IPS-15b (cell line): ENCODE measurements at regions not wholly inside any gene's neighbourhood (a gene's known extent, or its start where the extent isn't known, plus 50 kb on each side); places are given as distances from the start of the nearest gene placed in this dataset.

ENCODE experiments used
- H3K27me3 ChIP-seq: one replicate; pipeline ENCODE4 v1.6.1; 2013; ENCODE audit warnings: low read length; ENCODE audit not compliant: control insufficient read depth, insufficient read depth
- H3K36me3 ChIP-seq: one replicate; pipeline ENCODE4 v1.6.1; 2013; ENCODE audit warnings: low read length; ENCODE audit not compliant: control insufficient read depth, insufficient read depth
- H3K4me1 ChIP-seq: one replicate; pipeline ENCODE4 v1.6.1; 2013; ENCODE audit warnings: mild to moderate bottlenecking, low read length; ENCODE audit not compliant: control insufficient read depth, insufficient read depth
- H3K4me3 ChIP-seq: one replicate; pipeline ENCODE4 v1.5.1; 2013; ENCODE audit warnings: low read depth, low read length
- H3K9ac ChIP-seq: one replicate; pipeline ENCODE4 v1.6.1; 2013; ENCODE audit warnings: low read depth, mild to moderate bottlenecking, low read length
- H3K9me3 ChIP-seq: one replicate; pipeline ENCODE4 v1.6.1; 2013; ENCODE audit warnings: mild to moderate bottlenecking, low read length; ENCODE audit not compliant: control insufficient read depth, insufficient read depth

GRCh38 chr2:147030966-147031720 is 813.7 kb upstream of the ACVR2A start:
- Histone ChIP-seq H3K36me3 (no peaks in the 10 kb centered on the region), H3K4me1 (peaks cover 10% of the 10 kb centered on the region), H3K4me3 (no peak overlapping the region), H3K27me3 (no peaks in the 10 kb centered on the region), H3K9ac (no peak overlapping the region), H3K9me3 (no peaks in the 10 kb centered on the region)

DNA sequence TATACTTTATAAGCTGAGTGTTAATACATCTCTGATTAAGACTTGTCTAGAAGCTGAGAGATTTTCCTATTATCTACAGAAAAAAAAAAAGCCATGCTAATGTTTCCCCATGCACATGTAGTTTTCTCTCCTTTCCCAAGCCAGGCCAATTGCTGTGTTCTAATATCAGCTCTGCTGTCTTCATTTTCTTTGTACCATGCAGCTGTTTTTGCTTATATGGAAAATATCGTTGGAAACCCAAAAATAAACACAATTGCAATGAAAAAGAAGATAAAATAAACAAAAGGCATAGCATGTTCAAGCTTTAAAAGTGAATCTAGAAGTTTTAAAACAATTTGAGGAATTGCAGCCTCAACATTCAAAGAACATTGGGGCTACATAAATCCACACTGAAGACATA is 817.4 kb upstream of the ACVR2A start:
- Histone ChIP-seq H3K9me3 (no peaks in the 10 kb centered on the region), H3K9ac (no peak overlapping the region), H3K36me3 (no peaks in the 10 kb centered on the region), H3K4me1 (peaks cover 10% of the 10 kb centered on the region), H3K4me3 (no peak overlapping the region), H3K27me3 (no peaks in the 10 kb centered on the region)

DNA sequence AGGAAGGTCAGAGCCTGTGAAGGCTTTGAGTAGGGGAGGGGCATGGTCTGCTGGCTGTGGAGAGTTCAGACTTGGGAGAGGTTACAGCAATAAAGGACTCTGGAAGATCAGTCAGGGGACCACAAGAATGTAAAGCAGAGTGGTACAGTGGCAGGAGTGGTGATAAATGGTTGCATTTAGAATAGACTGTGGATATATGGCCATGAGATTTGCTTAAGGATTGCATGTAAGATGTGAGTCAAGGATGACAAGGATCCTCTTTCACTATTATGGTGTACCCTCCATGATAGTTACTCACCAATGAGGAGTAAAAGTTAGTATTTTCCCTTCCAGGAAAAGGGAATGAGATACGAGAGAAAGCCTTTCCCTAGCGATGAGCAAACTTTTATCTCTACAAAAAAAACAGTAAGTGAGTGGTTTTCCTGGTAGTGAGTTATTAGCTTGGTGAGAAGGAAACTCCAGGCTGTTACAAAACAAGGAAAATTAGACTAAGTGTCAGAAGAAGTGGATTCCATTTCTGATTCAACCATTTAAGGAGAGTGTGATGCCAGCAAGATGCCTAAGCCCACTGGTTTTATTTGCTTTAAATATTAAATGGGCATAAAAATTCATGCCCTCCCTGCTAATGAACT is 818.0 kb upstream of the ACVR2A start:
- H3K36me3 ChIP-seq: no peaks in the 10 kb centered on the region
- H3K9me3 ChIP-seq: no peaks in the 10 kb centered on the region
- no peak overlapping the region for H3K9ac ChIP-seq
- no peaks in the 10 kb centered on the region for H3K27me3 ChIP-seq
- H3K4me1 ChIP-seq: peaks cover 10% of the 10 kb centered on the region
- H3K4me3 ChIP-seq: no peak overlapping the region

DNA sequence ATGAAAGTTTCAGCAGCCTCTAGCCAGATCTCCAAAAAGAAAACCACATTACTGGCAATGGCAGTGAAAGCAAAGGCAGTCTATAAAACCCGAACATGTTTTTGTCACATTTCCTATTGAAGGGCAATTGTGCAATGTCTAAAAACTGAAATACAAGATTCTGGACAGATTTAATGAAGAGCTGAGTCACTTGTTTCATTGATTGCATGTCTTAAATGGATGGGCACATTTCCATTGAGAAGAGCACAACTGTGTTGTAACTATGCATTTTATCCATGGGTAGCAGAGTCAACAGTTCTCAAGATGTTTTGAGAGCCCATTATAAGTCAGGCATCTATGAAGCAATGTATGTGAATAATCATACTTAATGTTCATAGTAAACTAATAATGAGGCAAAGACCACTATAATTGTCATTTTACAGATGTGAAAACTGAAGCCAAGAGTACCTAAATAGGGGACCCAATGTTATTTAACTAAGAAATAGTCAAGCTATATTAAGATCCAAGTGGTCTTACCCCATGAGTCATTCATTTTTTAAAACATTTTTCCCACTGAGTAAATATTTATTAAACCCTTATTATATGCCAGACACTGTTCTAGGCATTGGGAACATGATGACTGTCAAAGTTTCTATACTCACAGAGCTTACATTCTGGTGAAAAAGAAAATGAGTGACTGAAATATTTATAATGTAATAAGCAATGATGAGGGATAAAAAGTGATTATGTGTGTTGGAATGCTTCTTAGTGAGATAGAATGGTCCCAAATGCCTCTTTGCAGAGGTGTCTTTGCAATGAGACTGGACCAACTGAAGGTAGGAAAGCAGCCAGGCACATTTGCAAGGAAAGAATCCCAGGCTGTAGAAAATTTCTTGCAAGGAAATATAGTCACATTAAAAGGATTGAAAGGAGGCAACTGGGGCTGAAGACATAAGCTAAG is 818.9 kb upstream of the ACVR2A start:
- no peak overlapping the region for H3K4me3 ChIP-seq
- peaks cover 2% of the 10 kb centered on the region for H3K4me1 ChIP-seq
- no peak overlapping the region for H3K9ac ChIP-seq
- H3K27me3 ChIP-seq: no peaks in the 10 kb centered on the region
- no peaks in the 10 kb centered on the region for H3K36me3 ChIP-seq
- H3K9me3 ChIP-seq: no peaks in the 10 kb centered on the region

- no peak overlapping the region for H3K9ac ChIP-seq
- H3K27me3 ChIP-seq: no peaks in the 10 kb centered on the region
- no peak overlapping the region for H3K4me3 ChIP-seq
- no peaks in the 10 kb centered on the region for H3K9me3 ChIP-seq
- no peaks in the 10 kb centered on the region for H3K4me1 ChIP-seq
- H3K36me3 ChIP-seq: no peaks in the 10 kb centered on the region
Measured at GRCh38 chr2:147019311-147019710, 825.5 kb upstream of the ACVR2A start.

DNA sequence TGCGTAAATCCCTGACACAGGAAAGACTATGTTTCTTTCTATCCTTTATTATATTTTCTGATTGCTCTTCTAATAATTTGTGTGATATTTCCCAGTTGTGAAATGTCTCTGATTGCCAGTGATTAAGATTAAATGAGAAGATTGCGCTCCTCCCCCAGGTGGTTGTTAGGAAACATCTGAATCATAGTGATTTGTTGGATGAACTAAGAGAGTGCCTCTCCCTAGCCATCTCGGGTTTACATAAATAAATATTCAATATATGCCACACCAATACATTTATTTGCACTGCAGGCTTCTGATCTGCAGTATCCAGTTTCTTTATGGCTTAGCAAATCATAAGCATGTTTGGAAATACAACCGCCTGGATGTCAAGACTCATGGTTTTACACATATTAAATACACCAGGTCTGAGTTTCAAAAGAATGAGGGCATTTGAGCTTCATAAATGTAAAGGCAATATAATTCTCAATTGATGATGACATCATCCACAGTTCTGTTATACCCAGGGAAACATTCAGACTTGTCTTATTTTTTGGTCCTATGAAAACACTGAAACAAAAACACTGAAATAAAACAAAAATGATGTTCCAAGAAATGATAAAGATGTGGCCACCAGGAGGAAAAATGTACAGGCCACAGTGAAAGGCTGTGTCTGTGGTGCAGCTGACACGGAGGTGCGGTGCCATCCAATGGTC is 826.7 kb upstream of the ACVR2A start:
- Histone ChIP-seq H3K9ac (no peak overlapping the region), H3K9me3 (no peaks in the 10 kb centered on the region), H3K36me3 (no peaks in the 10 kb centered on the region), H3K4me3 (no peak overlapping the region), H3K27me3 (no peaks in the 10 kb centered on the region), H3K4me1 (no peaks in the 10 kb centered on the region)

- Histone ChIP-seq H3K4me3 (no peak overlapping the region), H3K4me1 (no peaks in the 10 kb centered on the region), H3K27me3 (no peaks in the 10 kb centered on the region), H3K36me3 (no peaks in the 10 kb centered on the region), H3K9ac (no peak overlapping the region), H3K9me3 (no peaks in the 10 kb centered on the region)
Measured at GRCh38 chr2:147016181-147016580, 828.6 kb upstream of the ACVR2A start.

DNA sequence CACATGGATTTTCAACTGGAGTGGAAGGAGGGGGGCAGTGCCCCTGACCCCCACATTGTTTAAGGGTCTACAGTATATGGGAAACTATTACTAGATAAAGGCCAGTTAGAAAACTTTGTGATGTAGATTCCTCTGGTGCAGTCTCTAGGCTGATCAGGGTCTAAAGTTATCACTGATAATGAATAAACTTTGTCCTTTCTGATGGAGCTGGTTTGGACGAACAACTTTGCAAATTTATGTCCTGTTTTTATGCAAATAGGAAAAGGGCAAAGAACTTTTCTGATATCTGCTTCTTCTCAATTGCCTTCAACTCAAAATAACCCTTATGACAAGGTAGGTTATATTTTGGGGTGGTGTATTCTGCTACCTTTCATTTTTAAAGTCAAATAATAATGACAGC is 829.2 kb upstream of the ACVR2A start:
- no peaks in the 10 kb centered on the region for H3K27me3 ChIP-seq
- no peaks in the 10 kb centered on the region for H3K9me3 ChIP-seq
- no peak overlapping the region for H3K9ac ChIP-seq

DNA sequence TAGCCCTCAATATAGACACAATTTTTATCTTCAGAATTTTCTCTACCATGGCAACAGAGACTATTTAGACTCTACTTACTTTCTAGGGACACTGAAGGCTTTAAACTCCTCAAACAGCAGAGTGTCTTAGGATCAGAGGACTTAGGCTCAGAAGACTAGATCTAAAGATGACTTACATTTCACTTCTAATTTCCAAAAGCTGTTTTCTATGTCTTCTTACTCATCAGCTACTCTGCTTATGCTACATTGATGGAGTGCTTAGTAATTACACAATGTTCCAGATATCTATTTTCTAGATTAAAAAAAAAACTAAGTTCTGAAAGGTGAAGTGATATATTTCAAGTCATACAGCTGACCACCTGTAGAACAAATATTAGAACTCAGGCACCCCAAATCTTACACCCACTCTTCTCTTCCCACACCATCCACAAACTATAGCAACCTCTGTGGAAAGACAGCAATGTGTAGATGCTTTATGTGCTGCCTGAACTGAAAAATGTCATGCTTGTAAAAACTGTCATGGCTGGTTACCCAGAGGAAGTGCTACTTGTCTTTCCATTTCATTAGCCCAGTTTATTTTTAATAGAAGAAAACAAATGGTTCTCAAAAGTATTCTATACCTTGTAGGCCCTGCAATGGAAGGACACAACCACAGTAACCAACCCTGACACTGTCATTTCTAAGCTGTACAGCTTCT is 831.0 kb upstream of the ACVR2A start:
- H3K4me3 ChIP-seq: no peak overlapping the region
- H3K36me3 ChIP-seq: no peaks in the 10 kb centered on the region
- H3K9ac ChIP-seq: no peak overlapping the region
- no peaks in the 10 kb centered on the region for H3K4me1 ChIP-seq
- no peaks in the 10 kb centered on the region for H3K9me3 ChIP-seq
- no peaks in the 10 kb centered on the region for H3K27me3 ChIP-seq

More for the DNA sequence above, 829.2 kb upstream of the ACVR2A start:
- Histone ChIP-seq H3K36me3 (no peaks in the 10 kb centered on the region), H3K4me1 (no peaks in the 10 kb centered on the region), H3K4me3 (no peak overlapping the region)

DNA sequence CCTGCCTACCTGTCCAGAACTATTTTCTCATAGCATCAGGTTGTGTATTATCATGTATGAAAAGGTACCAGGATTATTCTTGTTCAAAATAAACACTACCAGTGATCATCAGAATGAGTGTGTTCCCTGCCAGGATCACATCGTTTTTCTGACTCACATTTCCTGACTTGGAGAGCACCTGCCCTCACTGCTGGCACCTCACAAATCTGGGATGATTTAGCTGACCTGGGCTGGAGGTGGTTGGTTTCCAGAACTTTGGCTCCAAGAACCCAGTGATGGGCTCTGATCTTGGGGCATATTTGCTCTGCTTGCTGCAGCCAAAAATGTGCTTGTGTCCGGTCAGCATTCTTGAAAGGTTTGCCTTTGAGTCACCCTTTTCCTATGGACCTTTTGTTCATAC is 836.3 kb upstream of the ACVR2A start:
- Histone ChIP-seq H3K4me1 (no peaks in the 10 kb centered on the region), H3K9ac (no peak overlapping the region), H3K36me3 (no peaks in the 10 kb centered on the region), H3K4me3 (no peak overlapping the region), H3K27me3 (no peaks in the 10 kb centered on the region), H3K9me3 (no peaks in the 10 kb centered on the region)

DNA sequence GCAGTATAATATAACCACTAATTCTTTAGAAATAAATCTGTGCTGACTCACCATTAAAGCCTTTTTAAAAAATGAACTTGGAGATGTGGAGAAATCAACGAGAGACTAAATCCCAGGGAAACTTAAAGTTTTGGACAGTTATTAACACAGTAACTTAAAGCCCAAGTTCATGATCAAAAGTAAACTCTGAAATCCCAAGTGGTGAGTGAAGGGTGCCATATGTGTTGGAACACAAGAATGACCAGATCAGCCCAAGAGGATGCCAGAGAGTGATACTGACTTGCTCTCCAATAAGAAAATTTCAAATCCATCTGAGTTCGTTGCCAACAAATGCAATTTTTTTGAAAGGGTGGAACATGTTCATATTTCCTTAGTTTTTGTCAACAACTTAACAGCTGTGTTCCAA is 838.1 kb upstream of the ACVR2A start:
- no peaks in the 10 kb centered on the region for H3K36me3 ChIP-seq
- no peaks in the 10 kb centered on the region for H3K27me3 ChIP-seq
- H3K4me3 ChIP-seq: no peak overlapping the region
- no peaks in the 10 kb centered on the region for H3K4me1 ChIP-seq
- no peak overlapping the region for H3K9ac ChIP-seq
- H3K9me3 ChIP-seq: no peaks in the 10 kb centered on the region
